Motor neuron (in vitro differentiated cells): ENCODE measurements at regions not wholly inside any gene's neighbourhood (a gene's known extent, or its start where the extent isn't known, plus 50 kb on each side); places are given as distances from the start of the nearest gene placed in this dataset.

Source experiments
- ATAC-seq, 8 experiments: fragments of 200-7000 bp; cut with Tn5 transposase; replicated peaks in 6 of 8; 2 replicates each; pipeline ENCODE4 v1.8.0; 2021; ENCODE audit warnings: mild to moderate bottlenecking in 8 of 8, moderate library complexity in 8 of 8
- H3K27ac ChIP-seq, 2 donors: fragments of 250-450 bp; sonication (Bioruptor Pico); 2 replicates each; pipeline ENCODE4 v1.9.0; 2021; ENCODE audit warnings: antibody characterized with exemption in 2 of 2, mild to moderate bottlenecking in 2 of 2, moderate library complexity in 1 of 2
- H3K4me1 ChIP-seq, 2 donors: fragments of 250-450 bp; sonication (Bioruptor Pico); replicated peaks in 1 of 2; 2 replicates each; pipeline ENCODE4 v1.6.1; 2021; ENCODE audit warnings: antibody characterized with exemption in 2 of 2, mild to moderate bottlenecking in 2 of 2, moderate library complexity in 1 of 2
- H3K4me3 ChIP-seq, 5 donors: fragments of 250-450 bp; sonication (Bioruptor Pico); 2 replicates each; pipeline ENCODE4 v1.9.0; 2021; ENCODE audit warnings: antibody characterized with exemption in 5 of 5, mild to moderate bottlenecking in 5 of 5, moderate library complexity in 4 of 5
- WGBS, 10 experiments: fragments of 450-650 bp; shearing (Covaris generic); methylation state at CpG; one replicate each; pipeline ENCODE4 v1.0.0; 2022; 5-methylcytosine and 5-hydroxymethylcytosine counted together
- in situ Hi-C, 9 experiments: fragments of 400-800 bp; cut with MboI; loops; one replicate each; pipeline ENCODE4 v1.15.0; 2021; ENCODE audit warnings: low sequenced_read_pairs in 9 of 9, low pct_unique_long_range_greater_than_20kb in 2 of 9; ENCODE audit not compliant: unreplicated experiment in 9 of 9

DNA sequence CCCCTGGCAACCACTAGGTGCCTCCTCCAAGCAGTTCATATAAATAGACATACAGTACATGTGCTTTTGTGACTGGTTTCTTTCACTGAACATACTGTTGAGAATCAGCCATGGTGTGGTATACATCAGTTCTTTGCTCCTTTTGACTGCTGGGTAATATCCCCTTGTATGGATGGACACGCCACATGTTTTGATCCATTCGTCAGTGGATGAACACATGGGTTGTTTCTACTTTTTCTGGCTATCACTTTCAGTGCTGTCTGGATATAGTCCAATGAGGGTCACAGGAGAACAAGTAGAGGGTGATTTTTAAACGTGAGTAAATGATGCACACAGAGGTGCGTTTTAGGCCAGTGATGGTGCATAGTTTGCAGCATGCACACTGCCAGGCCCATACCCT, 183.9 kb downstream of the FOXA2 start:
- no peak for ATAC-seq
- H3K27ac ChIP-seq, result no peak overlapping the region
- in situ Hi-C loops, result no loop called here
- H3K4me3 ChIP-seq, result no peak overlapping the region
- peaks cover 0 to 19% of the 10 kb centered on the region in 2 donors for H3K4me1 ChIP-seq
- WGBS, 10 experiments, result 8 to 100% (median 80%) methylated on average over 1 to 4 of the region's 4 CpGs; no CpG with 5 or more reads in 1 of the 10 experiments

DNA sequence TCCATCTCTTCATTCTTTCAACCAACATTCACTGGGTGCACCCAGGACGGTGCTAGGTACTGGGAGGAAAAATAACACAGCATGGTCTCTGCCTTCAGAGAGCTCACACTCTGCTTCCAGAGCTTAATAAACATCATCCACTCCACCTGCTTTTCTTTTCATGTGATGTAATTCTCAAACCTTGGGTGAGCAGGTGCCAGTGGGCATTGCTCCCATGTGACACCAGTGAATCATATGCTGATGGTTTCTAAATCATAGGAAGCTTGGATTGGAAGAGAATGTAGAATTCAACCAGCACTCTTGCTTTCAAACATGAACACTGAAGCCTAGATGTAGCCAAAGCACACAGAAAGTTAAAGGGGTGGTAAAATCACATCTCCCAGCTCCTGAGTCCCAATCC, 189.8 kb downstream of the FOXA2 start:
- WGBS, 10 experiments, result 43 to 64% methylated on average over 1 of the region's 1 CpG; no CpG with 5 or more reads in 8 of the 10 experiments
- Histone ChIP-seq H3K4me1 (no peaks in the 10 kb centered on the region), H3K27ac (no peak overlapping the region), H3K4me3 (no peak overlapping the region)
- in situ Hi-C loops, result no loop called here
- no peak for ATAC-seq

DNA sequence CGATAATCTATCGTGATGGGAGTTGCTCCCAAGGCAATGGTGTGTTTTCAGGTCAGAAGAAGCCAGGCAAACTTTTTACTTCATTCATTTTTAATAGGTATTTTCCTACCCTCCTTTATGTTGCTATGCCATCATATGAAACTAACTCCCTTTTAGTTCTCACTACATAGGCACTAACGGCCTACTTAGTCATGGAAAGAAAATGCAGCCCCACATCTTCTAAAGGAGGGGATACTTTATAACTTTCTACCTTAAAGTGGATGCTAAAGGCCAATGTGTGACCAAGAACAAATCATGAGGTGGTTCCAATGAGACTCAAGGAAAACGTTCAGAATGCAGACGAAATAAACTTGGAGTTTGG, 193.8 kb downstream of the FOXA2 start:
- Histone ChIP-seq H3K4me3 (no peak overlapping the region), H3K27ac (no peak overlapping the region), H3K4me1 (no peaks in the 10 kb centered on the region)
- WGBS, 10 experiments, result 14 to 96% (median 76%) methylated on average over 1 to 5 of the region's 5 CpGs; no CpG with 5 or more reads in 1 of the 10 experiments
- ATAC-seq, result no peak
- in situ Hi-C loops, result no loop called here

DNA sequence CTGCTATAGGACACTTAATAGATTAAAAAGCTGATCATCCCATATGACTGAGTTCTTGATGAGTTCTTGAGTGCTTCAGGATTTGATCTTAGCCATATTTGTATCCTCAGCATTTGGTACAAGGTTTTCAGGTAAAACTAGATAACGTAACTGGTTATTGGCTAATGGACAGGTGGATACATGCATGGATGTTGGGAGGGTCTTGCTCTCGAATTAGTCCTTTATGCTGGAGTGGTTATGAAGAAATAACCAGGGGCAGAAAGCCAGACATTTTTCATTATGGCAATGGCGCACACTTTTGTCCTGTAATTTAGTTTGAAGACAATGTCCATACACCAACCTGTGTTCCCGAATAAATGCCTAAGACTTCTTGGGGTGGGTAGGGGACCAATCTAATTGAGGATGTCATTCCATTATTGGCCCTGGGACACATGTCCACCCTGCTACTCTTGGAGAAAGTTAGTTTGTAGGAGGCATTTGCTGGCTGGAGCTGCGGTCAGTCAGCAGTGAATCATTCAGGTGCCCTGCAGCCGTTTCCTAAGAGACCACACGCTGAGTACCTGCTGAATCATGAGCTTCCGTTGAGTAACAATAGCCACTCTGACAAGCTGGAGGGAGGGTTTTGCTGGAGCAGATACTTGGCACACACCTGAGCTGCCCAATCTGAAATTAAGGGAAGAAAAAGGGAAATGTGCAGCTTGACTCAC, 194.4 kb downstream of the FOXA2 start:
- Histone ChIP-seq H3K4me3 (no peak overlapping the region), H3K27ac (no peak overlapping the region), H3K4me1 (no peaks in the 10 kb centered on the region)
- WGBS, 10 experiments, result 7 to 67% (median 30%) methylated on average over 2 to 6 of the region's 8 CpGs; no CpG with 5 or more reads in 2 of the 10 experiments
- ATAC-seq, result no peak
- in situ Hi-C loops, result no loop called here

DNA sequence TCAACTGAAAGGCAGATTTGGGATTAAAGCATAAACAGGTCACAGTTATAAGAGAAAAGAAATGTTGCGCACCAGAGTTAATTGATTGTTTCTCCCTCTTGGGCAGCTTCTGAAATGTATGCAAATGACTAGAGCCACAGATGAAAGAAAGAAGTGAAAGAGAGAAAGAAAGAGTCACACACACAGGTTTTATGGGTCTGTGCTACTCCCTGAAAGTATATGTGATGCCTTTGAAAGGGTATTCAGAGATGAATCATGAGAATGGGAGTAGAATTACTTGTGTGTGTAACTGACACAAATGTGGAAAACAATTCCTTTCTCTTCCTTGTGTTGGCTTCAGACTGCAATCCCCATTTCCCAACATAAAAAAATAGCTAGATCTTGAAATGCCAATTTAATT, 196.9 kb downstream of the FOXA2 start:
- ATAC-seq, result no peak
- no peak overlapping the region for H3K4me3 ChIP-seq
- no peaks in the 10 kb centered on the region for H3K4me1 ChIP-seq
- WGBS, 10 experiments, result 38 to 100% (median 100%) methylated on average over 1 of the region's 1 CpG; no CpG with 5 or more reads in 1 of the 10 experiments
- H3K27ac ChIP-seq, result no peak overlapping the region
- in situ Hi-C loops, result no loop called here

DNA sequence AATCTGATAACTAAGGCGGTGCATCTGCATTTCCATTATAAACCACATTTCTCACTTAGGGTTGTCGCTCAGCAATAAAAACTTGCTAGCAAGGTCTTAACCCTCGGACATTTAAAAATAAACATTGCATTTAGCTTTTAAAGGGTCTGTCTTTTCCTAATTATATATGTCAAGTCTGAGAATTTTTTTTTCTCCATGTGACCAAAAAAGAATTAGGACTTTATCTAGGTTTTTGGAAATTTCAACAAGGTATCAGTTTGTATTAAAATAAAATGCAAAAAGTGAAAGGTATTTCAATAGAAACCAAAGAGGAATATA, 198.1 kb downstream of the FOXA2 start:
- in situ Hi-C loops, result no loop called here
- H3K27ac ChIP-seq, result no peak overlapping the region
- H3K4me3 ChIP-seq, result no peak overlapping the region
- ATAC-seq, result no peak
- H3K4me1 ChIP-seq, result no peaks in the 10 kb centered on the region
- 0 to 63% (median 33%) methylated on average over 1 to 3 of the region's 3 CpGs; no CpG with 5 or more reads in 1 of the 10 experiments for WGBS, 10 experiments

DNA sequence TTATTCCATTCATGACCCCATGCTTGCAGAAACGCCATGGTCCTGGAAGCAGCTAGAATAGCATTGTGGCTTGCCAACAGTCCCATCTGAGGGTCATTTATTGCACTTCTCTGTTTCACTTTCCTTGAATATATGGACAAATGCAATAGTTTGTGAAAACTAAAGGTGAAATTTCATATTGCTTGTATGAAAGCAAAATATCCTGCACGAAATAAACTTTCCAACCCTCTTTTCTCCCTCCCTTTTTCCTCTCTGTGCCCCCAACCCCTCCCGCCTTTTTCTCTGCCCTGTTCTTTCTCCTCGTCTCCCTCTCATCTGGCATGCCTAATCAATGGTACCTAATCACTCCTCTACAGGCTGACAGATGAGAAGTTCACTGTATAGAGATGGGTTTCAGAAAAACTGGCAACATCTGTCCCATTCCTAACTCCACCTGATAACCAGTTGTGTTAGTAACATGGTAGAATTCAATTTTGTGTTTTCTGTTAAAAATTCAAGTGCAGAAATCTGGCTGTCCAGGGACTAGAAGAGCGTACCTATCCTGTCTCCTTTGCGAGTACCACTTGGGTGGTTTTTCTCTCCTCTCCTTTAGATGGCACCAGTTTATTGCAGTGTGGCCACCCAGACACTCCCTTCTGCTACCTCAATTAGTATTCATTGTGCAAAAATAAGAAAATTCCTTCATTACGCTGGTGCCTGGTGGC, 198.6 kb downstream of the FOXA2 start:
- H3K4me3 ChIP-seq, result no peak overlapping the region
- no peaks in the 10 kb centered on the region for H3K4me1 ChIP-seq
- ATAC-seq, result peak in 5 of 8 experiments; percentile 61 to 84 (median 81)
- no peak overlapping the region for H3K27ac ChIP-seq
- in situ Hi-C loops, result no loop called here
- 0 to 80% (median 25%) methylated on average over 1 to 7 of the region's 7 CpGs; no CpG with 5 or more reads in 1 of the 10 experiments for WGBS, 10 experiments

DNA sequence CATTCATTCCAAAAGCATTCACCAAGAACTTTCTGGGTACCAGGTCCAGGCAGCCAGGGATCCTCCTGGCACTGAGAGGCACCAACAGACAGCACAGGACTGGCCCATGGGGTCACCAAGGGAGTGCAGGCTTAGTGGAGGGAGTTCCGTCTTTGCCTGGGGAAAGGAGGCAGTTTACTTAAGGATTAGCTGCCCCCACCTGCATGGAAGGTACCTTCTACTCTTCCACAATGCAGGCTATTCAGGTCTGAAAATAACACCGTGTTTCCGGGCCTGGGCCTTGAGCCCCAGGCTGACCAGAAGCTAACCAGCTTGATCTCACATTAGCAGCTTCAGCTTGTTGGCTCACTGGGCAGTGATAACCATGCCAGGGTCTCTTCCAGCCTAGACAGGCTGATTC, 199.4 kb downstream of the FOXA2 start:
- in situ Hi-C loops, result no loop called here
- no peak for ATAC-seq
- Histone ChIP-seq H3K27ac (no peak overlapping the region), H3K4me1 (no peaks in the 10 kb centered on the region), H3K4me3 (no peak overlapping the region)
- 20 to 86% (median 60%) methylated on average over 1 to 2 of the region's 3 CpGs; no CpG with 5 or more reads in 4 of the 10 experiments for WGBS, 10 experiments

DNA sequence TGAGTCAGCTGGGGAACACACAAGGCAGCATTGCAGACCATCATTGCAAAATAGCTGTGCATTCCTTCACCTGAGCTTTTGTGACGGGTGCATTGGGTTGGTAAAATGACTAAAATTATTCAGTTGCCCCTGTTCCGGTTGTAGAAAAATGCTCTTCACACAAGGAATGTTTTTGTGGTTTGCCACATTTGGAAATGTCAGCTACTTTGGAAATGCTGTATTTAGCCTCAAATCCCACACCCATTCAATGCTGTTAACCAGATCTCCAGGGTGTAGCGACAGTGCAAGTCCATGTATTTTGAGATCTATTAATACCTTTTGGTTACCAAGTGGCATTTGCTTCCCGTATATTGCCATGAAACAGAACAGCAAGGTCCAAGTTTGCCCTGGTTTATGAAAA, 201.2 kb downstream of the FOXA2 start:
- Histone ChIP-seq H3K27ac (no peak overlapping the region), H3K4me3 (no peak overlapping the region), H3K4me1 (no peaks in the 10 kb centered on the region)
- in situ Hi-C loops, result no loop called here
- ATAC-seq, result no peak
- WGBS, 10 experiments, result 33 to 96% (median 85%) methylated on average over 1 to 4 of the region's 4 CpGs; no CpG with 5 or more reads in 3 of the 10 experiments

DNA sequence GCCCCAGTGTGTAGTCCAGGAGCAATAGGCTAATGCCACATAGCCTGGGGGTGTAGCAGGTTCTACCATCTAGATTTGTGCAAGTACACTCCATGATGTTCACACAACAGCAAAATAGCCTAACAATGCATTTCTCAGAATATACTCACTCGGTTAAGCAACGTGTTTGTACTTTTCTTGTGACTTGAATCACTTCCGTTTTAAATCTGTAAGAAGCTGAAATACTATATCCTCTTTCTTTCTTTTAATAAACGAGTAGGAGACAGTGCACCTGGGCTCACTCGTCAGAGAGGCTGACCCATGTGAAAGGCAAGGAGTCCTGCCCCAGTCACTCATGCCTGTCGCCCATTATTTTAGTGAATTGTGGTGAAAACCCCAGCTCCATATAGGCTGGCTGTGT, 201.6 kb downstream of the FOXA2 start:
- in situ Hi-C loops, result no loop called here
- WGBS, 10 experiments, result 13 to 74% (median 55%) methylated on average over 2 to 6 of the region's 6 CpGs; no CpG with 5 or more reads in 1 of the 10 experiments
- Histone ChIP-seq H3K27ac (no peak overlapping the region), H3K4me3 (no peak overlapping the region), H3K4me1 (no peaks in the 10 kb centered on the region)
- no peak for ATAC-seq

DNA sequence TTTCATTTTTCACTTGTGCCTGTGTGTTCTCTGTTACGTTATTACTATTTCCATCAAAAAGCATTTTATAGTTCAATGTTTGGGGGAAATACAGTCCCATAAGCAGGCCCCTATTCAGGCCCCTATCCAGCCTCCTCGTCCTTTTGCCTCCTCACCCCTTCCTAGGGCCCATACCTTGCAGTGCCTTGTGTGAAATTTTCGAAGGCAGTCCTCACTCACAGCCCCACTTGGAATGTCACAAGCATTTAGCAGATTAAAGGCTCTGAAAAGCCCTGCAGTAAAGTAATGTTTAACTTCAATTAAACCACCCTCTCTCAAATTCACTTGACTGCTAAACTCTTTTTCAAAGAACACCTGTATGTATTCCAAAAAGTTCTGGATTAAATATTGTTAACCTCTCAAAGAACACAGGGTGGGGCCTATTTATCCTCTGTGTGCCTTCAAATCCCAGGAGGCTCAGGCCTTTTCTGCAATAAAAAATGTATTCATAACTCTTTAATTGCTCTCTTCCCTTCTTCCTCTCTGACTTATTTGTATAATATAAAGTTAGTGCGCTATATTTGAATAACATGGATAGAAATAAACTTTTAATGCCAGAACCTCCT, 202.5 kb downstream of the FOXA2 start:
- 30 to 100% (median 60%) methylated on average over 1 to 4 of the region's 4 CpGs; no CpG with 5 or more reads in 1 of the 10 experiments for WGBS, 10 experiments
- ATAC-seq, result no peak
- in situ Hi-C loops, result no loop called here
- Histone ChIP-seq H3K4me3 (no peak overlapping the region), H3K4me1 (no peaks in the 10 kb centered on the region), H3K27ac (no peak overlapping the region)

DNA sequence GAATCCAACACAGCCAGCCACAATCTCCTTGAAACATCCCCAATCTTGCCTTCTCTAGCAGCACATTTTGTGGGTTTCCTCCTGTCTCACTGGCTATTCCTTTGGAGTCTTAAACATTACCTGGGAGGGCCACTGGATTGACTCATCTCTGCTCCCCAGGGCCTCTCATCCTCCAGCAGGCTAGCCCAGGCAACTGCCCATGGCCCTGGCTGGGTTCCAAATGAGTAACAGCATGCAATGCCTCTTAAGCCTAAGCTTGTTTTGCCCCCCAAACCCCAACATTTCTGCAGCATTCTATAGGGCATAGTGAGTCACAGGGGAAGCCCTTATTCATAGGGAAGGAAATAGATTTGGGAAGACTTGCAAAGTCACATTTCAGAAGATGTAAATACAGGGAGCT, 204.9 kb downstream of the FOXA2 start:
- peaks cover 0 to 3% of the 10 kb centered on the region in 2 donors for H3K4me1 ChIP-seq
- peak in 2 of 8 experiments; percentile 29 to 64 for ATAC-seq
- H3K4me3 ChIP-seq, result no peak overlapping the region
- H3K27ac ChIP-seq, result no peak overlapping the region
- in situ Hi-C loops, result no loop called here

DNA sequence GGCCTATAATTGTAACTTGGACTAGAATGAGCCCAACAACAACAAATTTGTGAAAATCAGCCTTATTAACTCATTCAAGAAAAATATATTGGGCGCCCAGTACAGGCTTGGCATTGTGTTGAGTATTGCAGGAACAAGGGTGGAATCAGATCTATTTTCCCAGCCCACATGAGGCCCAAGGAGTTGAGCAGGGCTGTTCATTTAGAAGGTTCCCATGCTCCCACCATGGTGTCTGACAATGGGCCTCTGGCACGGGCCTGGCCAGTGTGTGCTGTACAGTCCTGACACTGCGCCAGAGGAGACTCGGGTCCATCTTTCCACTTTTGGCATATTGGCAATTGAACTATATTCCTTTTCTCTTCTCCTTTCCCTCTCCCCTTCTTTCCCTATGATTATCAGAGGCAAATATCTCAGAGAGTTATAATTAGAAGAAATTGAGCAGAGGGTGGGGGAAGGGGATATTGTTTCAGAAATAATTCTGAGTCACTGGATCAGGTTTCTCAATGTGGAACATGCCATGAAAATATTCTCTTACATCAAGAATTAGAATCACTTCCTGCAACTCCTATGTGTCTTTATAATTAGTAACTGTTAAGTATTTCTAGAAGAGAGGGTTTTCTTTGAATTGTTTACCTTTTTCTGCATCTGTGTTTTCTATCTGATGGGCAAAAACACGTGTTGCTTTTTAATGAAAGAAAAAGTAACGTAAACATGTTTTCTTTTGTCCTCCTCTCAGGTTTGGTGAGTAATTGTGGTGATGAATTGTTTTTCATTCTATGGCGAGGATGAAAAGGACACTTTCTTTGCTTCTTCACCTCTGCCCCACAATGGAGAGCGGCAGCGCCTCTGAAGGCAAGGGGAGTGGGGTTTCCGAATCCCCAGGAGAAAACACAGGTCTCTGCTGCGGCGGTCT, 209.4 kb downstream of the FOXA2 start:
- in situ Hi-C loops, result no loop called here
- H3K4me3 ChIP-seq, result no peak overlapping the region
- no peak overlapping the region for H3K27ac ChIP-seq
- H3K4me1 ChIP-seq, result peaks cover 0 to 8% of the 10 kb centered on the region in 2 donors
- WGBS, 10 experiments, result 0 to 100% (median 53%) methylated on average over 1 to 8 of the region's 12 CpGs
- ATAC-seq, result peak in 1 of 8 experiments; percentile 61
